NCI-H748 treated with DMSO at 0.1 percent for 48 hours (cell line): ENCODE measurements at regions not wholly inside any gene's neighbourhood (a gene's known extent, or its start where the extent isn't known, plus 50 kb on each side); places are given as distances from the start of the nearest gene placed in this dataset.
"Not testable (repeated sequence)": the region's sequence is repeated elsewhere in the genome, so short reads cannot be mapped to it uniquely, and the experiment has no call there.

Experiments used
- DNase-seq: peaks from one replicate; lab custom pipeline; 2025; lab: John Stamatoyannopoulos, UW

DNA sequence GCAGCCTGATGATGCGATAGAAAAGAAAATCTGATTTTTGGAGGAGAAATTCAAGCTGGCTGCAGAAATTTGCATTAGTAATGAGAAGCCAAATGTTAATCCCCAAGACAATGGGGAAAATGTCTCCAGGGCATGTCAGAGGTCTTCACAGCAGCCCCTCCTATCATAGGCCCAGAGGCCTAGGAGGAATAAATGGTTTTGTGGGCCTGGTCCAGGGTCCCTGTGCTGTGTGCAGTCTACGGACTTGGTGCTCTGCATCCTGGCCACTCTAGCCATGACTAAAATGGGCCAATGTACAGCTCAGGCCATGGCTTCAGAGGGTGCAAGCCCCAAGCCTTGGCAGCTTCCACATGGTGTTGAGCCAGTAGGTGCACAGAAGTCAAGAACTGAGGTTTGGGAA, 303.8 kb upstream of the SEMA3C start:
- DNase-seq, result not testable (repeated sequence)

DNA sequence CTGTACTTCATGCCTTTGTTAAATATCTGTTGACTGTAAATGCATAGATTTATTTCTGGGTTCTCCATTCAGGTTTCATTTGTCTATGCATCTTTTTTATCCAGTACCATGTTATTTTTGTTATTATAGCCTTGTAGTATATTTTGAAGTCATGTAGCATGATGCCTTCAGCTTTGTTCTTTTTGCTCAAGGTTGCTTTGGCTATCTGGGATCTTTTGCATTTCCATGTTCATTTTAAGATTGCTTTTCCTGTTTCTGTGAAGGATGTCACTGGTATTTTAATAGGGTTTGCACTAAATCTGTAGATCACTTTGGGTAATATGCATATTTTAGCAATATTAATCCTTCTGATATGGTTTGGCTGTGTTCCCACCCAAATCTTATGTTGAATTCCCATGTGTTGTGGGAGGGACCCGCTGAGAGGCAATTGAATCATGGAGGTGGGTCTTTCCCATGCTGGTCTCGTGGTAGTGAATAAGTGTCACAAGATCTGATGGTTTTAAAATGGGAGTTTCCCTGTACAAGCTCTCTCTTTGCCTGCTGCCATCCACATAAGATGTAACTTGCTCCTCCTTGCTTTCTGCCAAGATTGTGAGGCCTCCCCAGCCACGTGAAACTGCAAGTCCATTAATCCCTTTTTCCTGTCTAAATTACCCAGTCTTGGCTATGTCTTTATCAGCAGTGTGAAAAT, 302.8 kb upstream of the SEMA3C start:
- DNase-seq, result no peak

DNA sequence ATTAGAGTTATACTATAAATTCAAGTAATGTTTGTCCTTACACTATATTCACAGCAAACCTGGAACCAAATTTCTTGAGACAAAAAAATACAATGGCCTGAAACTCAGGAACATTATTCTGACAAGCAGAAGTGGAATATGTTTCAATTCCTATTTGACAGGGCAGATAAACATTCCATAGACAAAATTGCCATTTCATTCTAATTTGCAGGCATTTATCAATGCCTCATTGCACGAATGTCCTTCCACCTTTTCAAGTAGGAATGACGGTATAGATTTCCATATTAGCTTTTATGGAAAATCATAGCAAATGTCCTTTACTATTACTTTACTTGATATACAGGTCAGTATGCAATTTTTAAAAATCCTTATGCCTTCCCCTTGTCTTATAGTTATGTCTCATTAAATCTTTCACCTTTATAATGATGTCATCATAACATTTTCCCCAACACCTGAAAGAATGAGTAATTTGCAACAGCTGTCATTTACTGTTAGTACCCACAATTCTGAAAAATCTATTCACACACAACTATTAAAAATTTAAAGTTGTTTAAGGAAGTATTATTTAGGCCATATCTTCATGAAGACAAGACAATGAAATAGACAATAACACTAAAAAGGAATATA, 299.7 kb upstream of the SEMA3C start:
- no peak for DNase-seq

- no peak for DNase-seq
These were observed 294.5 kb upstream of the SEMA3C start for GRCh38 chr7:81213394-81213793.

DNA sequence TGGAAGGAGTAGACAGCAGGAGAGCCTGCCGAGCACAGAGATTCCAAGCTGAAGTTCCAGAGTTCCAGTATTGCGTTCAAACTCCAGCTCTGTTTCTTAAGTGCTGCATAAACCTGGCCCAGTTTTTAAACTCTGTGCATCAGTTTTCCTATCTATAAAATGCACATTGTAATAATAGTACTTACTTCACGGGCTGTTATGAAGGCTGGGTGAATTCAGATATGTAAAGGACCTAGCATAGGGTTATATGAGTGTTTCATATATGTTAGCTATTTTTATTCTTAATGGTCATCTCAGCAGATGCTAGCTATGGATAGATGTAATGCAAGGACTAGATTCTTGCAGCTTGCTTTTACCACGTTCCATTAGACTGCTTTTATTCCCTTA, 293.1 kb upstream of the SEMA3C start:
- no peak for DNase-seq

DNA sequence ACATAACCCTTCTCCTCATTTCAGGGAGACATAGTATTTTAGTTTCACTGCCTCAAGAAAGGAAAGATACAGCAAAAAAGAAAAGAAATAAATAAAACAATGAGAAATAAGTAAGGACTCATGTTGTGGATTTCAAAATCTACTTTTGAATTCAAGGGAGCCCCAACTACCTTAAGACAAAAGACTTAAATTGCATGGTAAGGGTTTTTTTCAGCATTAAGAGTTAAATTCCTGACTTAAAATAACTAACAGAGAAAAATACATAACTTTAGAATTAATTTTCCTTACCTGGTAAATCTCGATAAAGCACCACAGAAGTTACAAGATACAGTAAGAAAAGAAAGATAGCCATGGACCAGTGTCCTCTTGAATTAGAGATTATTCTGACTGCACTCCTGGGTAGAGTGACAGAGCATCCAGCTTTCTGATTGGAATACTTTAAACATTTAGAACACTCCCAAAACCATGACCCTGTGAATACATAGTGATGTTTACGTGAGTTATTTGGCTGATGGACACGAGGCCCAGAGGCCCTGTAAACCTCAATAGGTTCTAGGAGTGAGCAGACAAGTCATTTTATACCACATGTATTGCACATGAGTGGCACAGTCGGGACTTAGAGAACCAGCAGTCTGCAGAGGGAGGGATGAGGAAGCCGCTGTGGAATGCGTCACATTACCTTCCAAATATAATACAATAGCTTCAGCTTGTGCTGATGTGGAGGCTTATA, 292.5 kb upstream of the SEMA3C start:
- no peak for DNase-seq

- no peak for DNase-seq
These were observed 291.6 kb upstream of the SEMA3C start for GRCh38 chr7:81210137-81211064.

GRCh38 chr7:81209059-81209458, 290.2 kb upstream of the SEMA3C start:
- DNase-seq, result no peak

GRCh38 chr7:81207801-81208200, 288.9 kb upstream of the SEMA3C start:
- DNase-seq, result no peak

DNA sequence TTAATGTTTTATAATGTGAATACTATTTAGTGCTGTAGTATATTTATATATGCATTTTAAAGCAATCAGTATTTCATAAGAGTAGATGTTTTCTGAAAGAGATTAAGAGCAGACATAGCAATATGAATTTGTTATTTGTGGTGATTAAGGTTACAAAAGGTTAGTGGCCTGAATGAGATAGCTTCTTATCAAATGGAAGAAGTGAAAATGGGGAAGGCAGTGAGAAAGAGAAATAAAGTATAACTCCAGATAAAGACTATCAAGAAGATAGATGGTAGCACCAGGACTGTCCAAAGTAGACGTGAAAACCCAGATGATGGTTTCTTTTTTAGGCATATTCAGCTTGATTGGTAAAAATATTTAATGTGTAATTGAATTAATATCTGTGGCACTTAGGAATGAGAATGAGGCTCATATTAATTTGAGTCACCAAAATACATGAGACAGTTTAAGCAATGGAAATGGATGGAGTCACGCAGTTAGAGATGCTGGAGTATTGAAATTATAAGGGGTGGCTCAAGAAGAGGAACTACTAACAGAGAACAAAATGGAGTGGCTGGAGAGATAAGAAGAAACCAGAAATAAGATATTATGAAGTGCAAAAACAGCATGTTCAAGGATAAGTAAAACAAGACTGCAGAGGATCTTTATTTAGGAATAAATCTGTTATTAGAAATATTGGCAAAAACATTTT, 288.0 kb upstream of the SEMA3C start:
- DNase-seq, result no peak

DNA sequence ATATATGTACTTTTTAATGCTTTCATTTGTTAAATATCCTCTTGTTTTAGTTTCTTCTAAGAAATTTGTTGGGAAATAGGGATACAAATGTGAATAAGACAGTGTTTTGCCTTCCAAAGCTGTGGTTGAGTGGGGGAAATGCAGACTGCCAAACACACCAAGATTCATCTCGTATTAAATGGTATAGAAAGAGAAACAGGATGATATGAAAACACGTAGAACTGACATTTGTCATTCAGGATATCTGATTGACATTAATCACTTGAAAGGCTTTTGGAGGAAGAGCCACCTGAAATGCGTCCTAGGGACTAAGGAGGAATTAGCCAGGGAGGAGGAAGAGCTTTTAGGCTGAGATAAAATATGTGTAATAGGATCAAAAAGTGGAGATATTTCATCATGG, 287.4 kb upstream of the SEMA3C start:
- DNase-seq, result no peak

DNA sequence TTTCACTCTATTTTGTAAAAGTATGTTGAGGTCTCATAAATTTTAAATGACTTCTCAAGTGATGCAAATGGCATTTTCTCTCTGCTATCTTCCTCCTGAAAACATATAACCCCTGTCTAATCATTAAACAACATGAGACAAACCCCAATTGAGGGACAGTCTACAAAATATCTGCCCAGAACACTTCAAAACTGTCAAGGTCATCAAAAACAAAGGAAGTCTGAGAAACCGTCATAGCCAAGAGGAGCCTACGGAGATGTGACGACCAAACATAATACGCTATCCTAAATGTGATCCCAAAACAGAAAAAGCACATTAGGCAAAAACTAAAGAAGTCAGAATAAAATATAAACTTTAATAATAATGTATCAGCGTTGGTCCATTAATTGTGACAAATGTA, 282.3 kb upstream of the SEMA3C start:
- DNase-seq, result no peak

DNA sequence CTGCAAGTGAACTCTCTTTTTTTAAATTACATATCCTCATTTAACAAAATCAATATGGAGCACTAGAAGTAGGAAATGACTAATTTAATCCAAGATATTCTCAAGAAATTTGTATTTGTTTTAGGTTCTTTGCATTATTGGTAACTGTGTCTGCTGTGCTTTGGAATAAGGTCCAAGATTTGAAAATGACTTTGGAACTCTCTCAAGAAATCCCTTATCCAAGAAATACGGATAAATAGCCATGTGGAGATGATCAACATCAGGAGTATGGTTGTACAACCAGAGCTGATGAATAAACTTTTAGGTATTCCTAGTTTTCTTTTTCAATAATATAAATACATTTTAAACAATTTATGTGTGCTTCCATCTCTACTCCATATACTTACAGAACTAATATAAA, 279.9 kb upstream of the SEMA3C start:
- DNase-seq, result no peak

DNA sequence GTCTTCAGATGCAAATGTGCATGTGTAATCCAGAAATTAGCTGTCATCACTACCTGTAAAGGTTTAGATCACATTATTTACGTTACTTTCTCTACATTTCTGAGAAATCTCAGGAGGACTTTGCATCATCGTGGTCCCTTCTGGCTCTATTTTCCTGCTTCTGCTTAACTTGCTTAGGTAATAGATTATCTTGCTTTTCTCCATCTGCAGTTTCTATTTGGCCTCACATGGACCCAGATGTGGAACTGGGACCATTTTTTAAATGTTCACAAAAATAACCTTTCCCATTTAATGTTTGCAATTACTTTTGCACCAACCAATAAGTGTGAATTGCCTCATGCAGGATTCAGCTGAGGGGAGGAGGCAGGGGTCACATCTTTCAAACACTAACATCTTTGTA, 278.4 kb upstream of the SEMA3C start:
- no peak for DNase-seq

DNA sequence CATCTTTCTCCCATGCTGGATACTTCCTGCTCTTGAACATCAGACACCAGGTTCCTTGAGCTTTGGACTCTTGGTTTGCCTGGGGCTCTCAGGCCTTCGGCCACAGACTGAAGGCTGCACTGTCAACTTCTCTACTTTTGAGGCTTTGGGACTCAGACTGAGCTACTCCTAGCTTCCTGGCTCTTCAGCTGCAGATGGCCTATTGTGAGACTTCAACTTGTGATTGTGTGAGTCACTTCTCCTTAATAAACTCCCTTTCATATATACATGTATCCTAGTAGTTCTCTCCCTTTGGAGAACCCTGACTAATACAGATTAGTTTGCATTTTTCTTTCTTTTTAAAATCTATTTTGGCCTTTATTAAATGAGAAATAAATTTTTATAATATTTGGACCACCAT, 276.2 kb upstream of the SEMA3C start:
- no peak for DNase-seq

GRCh38 chr7:81190997-81191768, 272.3 kb upstream of the SEMA3C start:
- DNase-seq, result no peak

- DNase-seq, result no peak
These were observed 268.9 kb upstream of the SEMA3C start for GRCh38 chr7:81187753-81188152.

- DNase-seq, result no peak
These were observed 267.8 kb upstream of the SEMA3C start for GRCh38 chr7:81186691-81187090.

- no peak for DNase-seq
These were observed 266.2 kb upstream of the SEMA3C start for GRCh38 chr7:81185072-81185471.

DNA sequence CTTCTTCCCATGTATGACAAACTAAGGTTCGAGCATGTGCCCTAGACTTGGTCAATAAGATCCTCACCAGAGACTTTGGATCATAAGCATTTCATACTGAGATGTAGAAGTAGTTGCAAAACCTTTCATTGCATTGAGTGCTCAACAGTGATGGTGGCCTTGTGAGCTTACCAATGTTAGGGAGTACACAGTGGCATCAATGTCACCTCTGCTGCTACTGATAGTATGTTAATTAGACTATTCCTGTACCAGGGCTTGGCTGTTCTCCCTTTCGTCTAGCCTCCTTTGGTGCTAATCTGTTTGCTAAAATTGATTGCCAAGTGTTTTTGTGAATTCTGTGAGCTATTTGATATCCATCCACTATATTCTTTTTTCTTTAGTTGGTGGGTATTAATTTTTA, 264.5 kb upstream of the SEMA3C start:
- DNase-seq, result no peak

DNA sequence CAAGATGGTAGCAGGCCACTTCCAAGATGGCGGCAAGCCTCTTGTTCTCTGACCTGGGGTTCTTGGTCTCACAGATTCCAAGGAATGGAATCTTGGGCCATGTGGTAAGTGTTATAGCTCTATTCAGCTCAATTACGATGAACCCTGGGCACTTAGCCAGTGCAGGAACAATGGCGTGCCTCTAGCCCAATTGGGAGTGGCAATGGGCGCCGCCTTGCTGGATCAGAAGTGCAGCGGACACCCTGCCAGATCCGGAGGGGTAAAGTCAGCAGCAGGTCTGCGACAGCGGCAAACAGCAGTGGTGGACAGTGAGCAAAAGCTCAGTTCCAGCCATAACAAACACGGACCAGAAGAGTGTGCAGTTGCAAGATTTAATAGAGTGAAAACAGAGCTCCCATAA, 263.2 kb upstream of the SEMA3C start:
- not testable (repeated sequence) for DNase-seq
